CD4-positive, alpha-beta T cell treated with Interleukin-2 at 100 ng/mL for 4 hours (primary cell): ENCODE measurements at regions not wholly inside any gene's neighbourhood (a gene's known extent, or its start where the extent isn't known, plus 50 kb on each side); places are given as distances from the start of the nearest gene placed in this dataset.
A peak's percentile ranks its signal among the peaks of the same experiment; 100 is the strongest.

Experiments used
- DNase-seq: peaks from one replicate; pipeline ENCODE4 v3.0.0-alpha.2; 2020; ENCODE audit warnings: low spot score

- DNase-seq = no peak
Observed at GRCh38 chr12:18207266-18207665, 54.1 kb upstream of the PIK3C2G start.

GRCh38 chr12:18206198-18206597 is 55.1 kb upstream of the PIK3C2G start:
- no peak for DNase-seq

DNA sequence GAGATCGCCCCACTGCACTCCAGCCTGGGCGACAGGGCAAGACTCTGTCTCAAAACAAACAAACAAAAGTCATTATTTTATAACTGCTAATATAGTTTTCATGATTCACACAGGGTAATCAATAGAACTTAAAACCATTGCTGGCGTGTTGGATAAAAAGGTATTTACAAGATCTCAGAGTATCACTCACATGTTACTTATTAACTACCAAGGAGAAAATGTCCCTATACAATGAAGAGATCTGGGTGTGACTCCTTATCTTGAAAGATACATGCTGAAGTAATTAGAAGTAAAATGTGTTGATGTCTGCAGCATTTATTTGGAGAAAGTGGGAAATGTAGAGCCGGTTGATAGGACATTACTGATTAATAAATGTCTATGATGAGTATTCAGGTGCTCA is 57.3 kb upstream of the PIK3C2G start:
- no peak for DNase-seq

GRCh38 chr12:18192119-18192518 is 69.2 kb upstream of the PIK3C2G start:
- DNase-seq = no peak

DNA sequence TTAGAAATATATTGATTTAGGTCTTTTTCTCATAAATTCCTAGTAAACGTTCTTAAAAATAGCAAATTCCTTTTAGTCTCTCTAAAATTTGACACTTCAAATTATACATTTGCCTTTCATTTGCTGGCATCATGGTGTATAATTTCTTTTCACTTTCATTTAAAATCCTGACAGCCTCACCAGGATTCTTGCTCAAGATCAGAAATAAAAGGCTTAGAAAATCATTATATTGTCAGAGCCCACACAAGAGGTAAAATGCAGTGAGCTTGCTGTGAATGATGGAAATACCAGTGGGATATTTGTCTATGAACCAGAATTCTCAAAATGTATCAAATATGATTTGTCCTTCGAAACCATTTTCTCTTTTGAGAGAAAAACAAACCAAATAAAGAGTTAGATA is 78.2 kb upstream of the PIK3C2G start:
- no peak for DNase-seq

- no peak for DNase-seq
Observed at GRCh38 chr12:18171571-18171970, 81.6 kb upstream of the RERGL start.

DNA sequence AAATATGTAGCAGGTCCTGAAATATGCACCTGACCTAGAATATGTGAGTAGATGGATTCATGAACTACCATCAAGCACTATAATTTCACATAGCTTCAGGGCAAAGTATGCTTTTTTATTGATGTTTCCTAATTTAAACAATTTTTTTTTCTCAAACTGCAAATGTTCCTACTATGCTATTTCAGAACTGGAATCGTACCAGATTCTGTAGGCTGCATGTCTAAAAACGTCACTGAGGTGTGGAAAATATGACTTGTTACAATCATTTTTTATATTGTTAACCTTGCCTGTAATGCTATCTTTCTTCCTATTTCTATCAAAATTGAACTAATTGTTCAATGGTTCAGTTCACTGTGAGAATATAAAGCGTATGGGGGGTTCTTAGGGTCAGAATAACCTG is 78.0 kb upstream of the RERGL start:
- no peak for DNase-seq

DNA sequence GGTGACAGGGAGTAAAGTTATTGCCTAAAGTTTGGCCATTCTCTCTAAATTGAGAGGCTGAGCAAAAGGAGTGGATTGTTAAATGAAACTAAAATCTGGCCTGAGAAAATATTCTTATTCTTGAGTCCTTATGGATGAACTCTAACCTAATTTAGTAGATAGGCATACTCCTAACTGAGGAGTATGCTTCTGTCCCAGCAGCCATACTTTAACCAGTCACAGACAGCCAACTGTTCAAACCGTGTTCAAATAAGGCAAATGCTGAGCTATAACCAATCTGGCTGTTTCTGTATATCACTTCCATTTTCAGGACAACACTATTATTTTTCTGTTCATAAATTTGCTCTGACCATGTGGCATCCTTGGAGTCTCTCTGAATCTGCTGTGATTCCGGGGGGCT is 75.9 kb upstream of the RERGL start:
- DNase-seq = no peak

GRCh38 chr12:18165422-18165871 is 75.5 kb upstream of the RERGL start:
- DNase-seq = peak; percentile 31

DNA sequence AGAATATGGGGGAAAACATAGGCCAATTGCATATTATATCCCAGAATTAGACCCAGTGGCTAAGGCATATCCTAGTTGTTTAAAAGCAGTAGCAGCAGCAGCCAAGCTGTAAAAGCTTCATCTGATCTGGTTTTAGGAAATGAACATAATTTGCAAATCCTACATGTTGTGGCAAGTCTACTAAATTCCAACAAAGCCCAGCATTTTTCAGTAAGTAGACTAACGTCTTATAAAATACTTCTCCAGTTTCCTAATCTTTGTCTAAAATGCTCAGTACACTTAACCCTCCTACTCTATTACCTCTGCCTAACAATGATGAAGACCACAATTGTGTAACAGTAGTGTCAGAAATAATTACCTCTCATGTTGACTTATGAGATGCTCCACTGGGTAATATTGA is 70.9 kb upstream of the RERGL start:
- no peak for DNase-seq

DNA sequence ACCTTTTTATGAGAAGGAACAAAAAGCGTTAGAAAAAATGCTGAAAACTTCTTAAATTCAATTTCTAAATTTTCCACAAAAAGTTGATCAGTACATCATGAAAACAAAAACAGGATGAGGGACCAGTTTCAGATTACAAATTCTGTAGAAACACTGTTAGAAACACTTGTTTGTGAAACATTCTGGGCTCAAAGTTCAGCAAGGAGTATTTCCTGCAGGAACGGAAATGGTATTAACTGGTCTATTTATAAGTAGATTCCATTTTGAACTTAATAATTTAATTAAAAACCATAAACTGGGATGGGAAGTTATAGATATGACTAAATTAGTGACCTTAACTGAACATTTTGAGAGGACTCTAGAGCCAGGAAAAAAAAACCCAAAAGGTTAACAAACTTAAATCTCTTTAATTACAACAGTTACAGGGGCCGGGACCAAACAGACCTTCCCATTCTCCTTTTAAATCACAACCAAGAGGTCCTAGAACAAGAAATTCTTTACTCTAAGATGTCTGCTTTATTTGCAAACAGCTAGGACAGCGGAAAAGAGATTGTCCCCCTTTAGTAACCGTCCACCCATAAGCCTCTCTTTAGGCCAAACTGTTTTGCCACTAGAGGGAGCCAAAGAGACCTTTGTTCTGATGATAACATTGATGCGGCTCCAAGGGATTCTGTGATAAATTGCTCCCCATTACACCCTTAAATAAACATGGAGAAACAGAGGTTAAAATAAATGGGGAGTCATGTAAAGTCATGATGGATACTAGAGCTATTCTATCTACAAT is 69.0 kb upstream of the RERGL start:
- DNase-seq = peak; percentile 62

DNA sequence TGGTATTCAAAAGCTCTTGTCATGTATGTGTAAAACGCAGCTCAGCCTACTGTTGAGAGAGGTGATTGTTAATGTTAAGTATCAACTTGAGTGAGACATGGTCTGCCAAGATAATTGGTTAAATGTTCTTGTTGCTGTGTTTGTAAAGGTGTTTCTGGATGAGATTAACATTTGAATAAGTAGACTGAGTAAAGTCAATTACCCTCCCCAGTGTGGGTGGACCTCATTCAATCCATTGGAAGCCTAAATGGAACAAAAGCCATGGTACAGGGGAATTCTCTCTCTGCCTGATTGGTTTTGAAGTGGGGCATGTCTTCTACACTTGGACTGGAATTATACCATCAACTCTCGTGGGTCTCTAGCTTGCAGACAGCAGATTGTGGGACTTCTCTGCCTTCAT is 63.8 kb upstream of the RERGL start:
- no peak for DNase-seq

GRCh38 chr12:18151036-18151435 is 61.0 kb upstream of the RERGL start:
- DNase-seq = no peak

GRCh38 chr12:18148961-18149360 is 59.0 kb upstream of the RERGL start:
- no peak for DNase-seq

GRCh38 chr12:18146363-18146762 is 56.4 kb upstream of the RERGL start:
- DNase-seq = no peak

DNA sequence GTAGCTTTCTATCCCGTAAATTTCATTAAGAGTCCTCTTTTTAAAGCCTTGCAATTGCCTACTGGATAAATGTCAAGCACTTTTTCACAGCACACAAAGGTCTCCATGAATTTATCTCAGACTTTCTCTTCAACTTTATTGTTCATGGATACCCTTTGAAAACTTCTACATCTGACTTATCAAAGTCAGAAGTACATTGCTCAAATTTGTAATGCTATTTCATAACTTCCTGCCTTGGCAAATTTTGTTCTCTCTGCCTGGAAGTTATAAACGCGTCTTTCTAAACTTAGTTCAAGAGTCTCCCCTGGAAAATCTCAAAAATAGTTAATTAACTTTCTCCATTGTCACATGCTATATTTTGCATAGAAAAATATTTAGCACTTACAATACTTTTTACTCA is 55.9 kb upstream of the RERGL start:
- DNase-seq = no peak

GRCh38 chr12:18141048-18141982 is 51.3 kb upstream of the RERGL start:
- no peak for DNase-seq

DNA sequence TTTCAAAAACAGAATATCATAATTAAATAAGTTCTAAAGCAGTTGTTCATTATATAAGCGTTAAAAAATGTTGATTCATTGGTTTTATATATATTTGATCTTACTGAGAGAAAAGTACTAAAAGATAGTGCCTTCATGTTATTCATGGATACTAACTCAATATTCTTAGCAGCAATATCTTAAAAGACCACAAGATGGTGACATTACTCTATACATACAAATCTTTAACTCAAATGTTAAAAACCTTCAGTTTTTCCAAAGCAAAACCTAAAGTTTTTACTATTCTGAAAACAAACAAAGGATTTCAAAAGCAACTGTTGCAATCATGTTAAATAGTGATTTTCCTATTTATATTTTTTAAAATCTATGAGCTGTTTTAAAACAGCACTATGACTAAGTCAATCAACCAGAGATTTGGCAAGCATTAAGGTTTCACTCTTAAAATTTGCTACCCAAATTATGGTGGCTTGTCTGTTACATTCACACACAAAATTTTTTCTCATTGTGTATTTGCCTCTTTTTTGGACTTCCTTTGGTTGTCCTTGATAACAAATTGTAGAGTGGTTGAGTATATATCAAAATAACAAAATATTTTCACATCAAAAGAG is 50.1 kb upstream of the RERGL start:
- DNase-seq = no peak
